ENCODE measurements at regions not wholly inside any gene's neighbourhood (a gene's known extent, or its start where the extent isn't known, plus 50 kb on each side); places are given as distances from the start of the nearest gene placed in this dataset.
"Not testable (repeated sequence)": the region's sequence is repeated elsewhere in the genome, so short reads cannot be mapped to it uniquely, and the experiment has no call there.

- no peak for DNase-seq (ENCODE audit: low read depth)
These were observed 301.1 kb downstream of the PAX3 start for GRCh38 chr2:221997683-221998082.

GRCh38 chr2:221997100-221997499 is 301.7 kb downstream of the PAX3 start:
- peak; percentile 94 for DNase-seq (ENCODE audit: low read depth)

- no peak for DNase-seq (ENCODE audit: low read depth)
These were observed 303.9 kb downstream of the PAX3 start for GRCh38 chr2:221994926-221995325.

- DNase-seq (ENCODE audit: low read depth) = not testable (repeated sequence)
These were observed 314.4 kb downstream of the PAX3 start for GRCh38 chr2:221984376-221984775.

- no peak for DNase-seq (ENCODE audit: low read depth)
These were observed 316.8 kb downstream of the PAX3 start for GRCh38 chr2:221981912-221982470.

- DNase-seq (ENCODE audit: low read depth) = no peak
These were observed 323.6 kb downstream of the PAX3 start for GRCh38 chr2:221975151-221975550.

GRCh38 chr2:221973902-221974301 is 324.9 kb downstream of the PAX3 start:
- no peak for DNase-seq (ENCODE audit: low read depth)

GRCh38 chr2:221973502-221973901 is 325.3 kb downstream of the PAX3 start:
- no peak for DNase-seq (ENCODE audit: low read depth)

GRCh38 chr2:221972813-221973478 is 325.9 kb downstream of the PAX3 start:
- no peak for DNase-seq (ENCODE audit: low read depth)

GRCh38 chr2:221970389-221970788 is 328.4 kb downstream of the PAX3 start:
- no peak for DNase-seq (ENCODE audit: low read depth)

GRCh38 chr2:221969830-221970144 is 329.0 kb downstream of the PAX3 start:
- DNase-seq (ENCODE audit: low read depth) = no peak

GRCh38 chr2:221969087-221969829 is 329.5 kb downstream of the PAX3 start:
- peak; percentile 34 for DNase-seq (ENCODE audit: low read depth)

- no peak for DNase-seq (ENCODE audit: low read depth)
These were observed 336.6 kb downstream of the PAX3 start for GRCh38 chr2:221962186-221962585.

GRCh38 chr2:221961561-221961960 is 337.2 kb downstream of the PAX3 start:
- no peak for DNase-seq (ENCODE audit: low read depth)

- no peak for DNase-seq (ENCODE audit: low read depth)
These were observed 340.6 kb downstream of the PAX3 start for GRCh38 chr2:221958224-221958623.

- no peak for DNase-seq (ENCODE audit: low read depth)
These were observed 350.7 kb downstream of the PAX3 start for GRCh38 chr2:221948076-221948475.

- DNase-seq (ENCODE audit: low read depth) = not testable (repeated sequence)
These were observed 354.3 kb downstream of the PAX3 start for GRCh38 chr2:221944452-221944851.

- DNase-seq (ENCODE audit: low read depth) = peak; percentile 19
These were observed 355.6 kb downstream of the PAX3 start for GRCh38 chr2:221943076-221943810.

- no peak for DNase-seq (ENCODE audit: low read depth)
These were observed 359.3 kb upstream of the EPHA4 start for GRCh38 chr2:221931251-221931991.

GRCh38 chr2:221929259-221929658 is 357.2 kb upstream of the EPHA4 start:
- no peak for DNase-seq (ENCODE audit: low read depth)

GRCh38 chr2:221926327-221926726 is 354.2 kb upstream of the EPHA4 start:
- DNase-seq (ENCODE audit: low read depth) = no peak

- no peak for DNase-seq (ENCODE audit: low read depth)
These were observed 352.5 kb upstream of the EPHA4 start for GRCh38 chr2:221924576-221924975.

Data from amniotic epithelial cell (primary cell).